Osteoblast (primary cell): ENCODE measurements at regions not wholly inside any gene's neighbourhood (a gene's known extent, or its start where the extent isn't known, plus 50 kb on each side); places are given as distances from the start of the nearest gene placed in this dataset.

Source experiments
- DNase-seq: peaks from one replicate; pipeline ENCODE4 v3.0.0; 2011; ENCODE audit warnings: low spot score, mixed read lengths; ENCODE audit not compliant: insufficient read length; ENCODE audit errors: missing footprints
- H2AFZ ChIP-seq: 2 replicates; pipeline ENCODE4 v1.6.0; 2011; ENCODE audit warnings: mild to moderate bottlenecking, low read length
- H3K27ac ChIP-seq: 2 replicates; pipeline ENCODE4 v1.5.1; 2011; ENCODE audit warnings: mild to moderate bottlenecking, low read depth, low read length, moderate library complexity
- H3K27me3 ChIP-seq: 2 replicates; pipeline ENCODE4 v1.6.0; 2012; ENCODE audit warnings: mild to moderate bottlenecking, control low read depth, inconsistent platforms, low read length, moderate library complexity; ENCODE audit not compliant: insufficient read depth
- H3K36me3 ChIP-seq: 2 replicates; pipeline ENCODE4 v1.5.1; 2011; ENCODE audit warnings: mild to moderate bottlenecking, low read length, control low read depth, moderate library complexity; ENCODE audit not compliant: insufficient read depth
- H3K4me1 ChIP-seq: 2 replicates; pipeline ENCODE4 v1.5.1; 2011; ENCODE audit warnings: mild to moderate bottlenecking, low read length, control low read depth, moderate library complexity; ENCODE audit not compliant: insufficient read depth
- H3K4me2 ChIP-seq: 2 replicates; pipeline ENCODE4 v1.6.0; 2011; ENCODE audit warnings: mild to moderate bottlenecking, low read length; ENCODE audit not compliant: insufficient read depth
- H3K4me3 ChIP-seq: fragments of 200-600 bp; sonication (generic); 3 replicates; pipeline ENCODE4 v1.5.1; 2012; ENCODE audit warnings: mild to moderate bottlenecking, low read length, inconsistent platforms; ENCODE audit not compliant: insufficient read depth
- H3K79me2 ChIP-seq: 2 replicates; pipeline ENCODE4 v1.6.0; 2012; ENCODE audit warnings: mild to moderate bottlenecking, low read length, control low read depth, inconsistent platforms; ENCODE audit not compliant: insufficient read depth
- H3K9me3 ChIP-seq: 2 replicates; pipeline ENCODE4 v1.5.1; 2011; ENCODE audit warnings: low read depth, low read length, control low read depth
- H4K20me1 ChIP-seq: 2 replicates; pipeline ENCODE4 v1.6.0; 2012; ENCODE audit warnings: mild to moderate bottlenecking, low read length, control low read depth; ENCODE audit not compliant: insufficient read depth
- TF ChIP-seq, protein P1 (sequence below): IDR thresholded peaks from 2 replicates; pipeline ENCODE4 v1.5.1; 2011; ENCODE audit warnings: mild to moderate bottlenecking, low read depth, low read length, moderate library complexity; ENCODE audit errors: extremely low read depth

DNA sequence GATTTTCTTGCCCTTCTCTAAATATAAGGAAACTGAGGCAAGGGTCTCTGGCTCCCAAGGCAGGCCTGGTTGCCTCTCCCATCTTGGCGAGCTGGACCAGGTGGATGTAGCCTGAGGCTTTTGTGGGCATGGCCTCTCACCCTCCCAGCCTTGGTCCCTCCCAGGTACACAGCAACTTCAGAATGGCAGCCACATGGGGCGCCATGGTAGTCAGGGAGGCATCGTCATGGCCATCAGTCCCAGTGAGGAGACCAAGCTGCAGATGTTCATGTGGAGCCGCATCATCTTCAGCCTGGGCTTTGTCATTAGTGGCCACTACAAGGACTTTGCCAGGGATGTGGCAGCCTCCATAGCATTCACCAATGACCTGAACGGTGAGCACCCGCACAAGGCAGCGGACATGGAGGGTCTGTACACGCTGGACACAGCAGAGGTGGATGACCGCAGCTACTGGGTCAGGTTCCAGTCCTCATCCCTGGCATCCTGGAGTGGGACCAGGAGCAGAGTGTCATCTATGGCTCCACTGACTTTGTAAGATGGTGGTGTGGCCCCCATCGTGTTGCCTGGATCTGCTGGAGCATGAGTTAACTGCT, 165.8 kb upstream of the ZNF267 start:
- H3K4me3 ChIP-seq, result no peak overlapping the region
- H3K4me2 ChIP-seq, result no peak overlapping the region
- no peaks in the 10 kb centered on the region for H3K79me2 ChIP-seq
- H2AFZ ChIP-seq, result no peak overlapping the region
- no peaks in the 10 kb centered on the region for H3K4me1 ChIP-seq
- peaks cover 9% of the 10 kb centered on the region for H3K36me3 ChIP-seq
- H3K27me3 ChIP-seq, result no peaks in the 10 kb centered on the region
- no peaks in the 10 kb centered on the region for H3K9me3 ChIP-seq
- TF ChIP-seq, protein P1, sequence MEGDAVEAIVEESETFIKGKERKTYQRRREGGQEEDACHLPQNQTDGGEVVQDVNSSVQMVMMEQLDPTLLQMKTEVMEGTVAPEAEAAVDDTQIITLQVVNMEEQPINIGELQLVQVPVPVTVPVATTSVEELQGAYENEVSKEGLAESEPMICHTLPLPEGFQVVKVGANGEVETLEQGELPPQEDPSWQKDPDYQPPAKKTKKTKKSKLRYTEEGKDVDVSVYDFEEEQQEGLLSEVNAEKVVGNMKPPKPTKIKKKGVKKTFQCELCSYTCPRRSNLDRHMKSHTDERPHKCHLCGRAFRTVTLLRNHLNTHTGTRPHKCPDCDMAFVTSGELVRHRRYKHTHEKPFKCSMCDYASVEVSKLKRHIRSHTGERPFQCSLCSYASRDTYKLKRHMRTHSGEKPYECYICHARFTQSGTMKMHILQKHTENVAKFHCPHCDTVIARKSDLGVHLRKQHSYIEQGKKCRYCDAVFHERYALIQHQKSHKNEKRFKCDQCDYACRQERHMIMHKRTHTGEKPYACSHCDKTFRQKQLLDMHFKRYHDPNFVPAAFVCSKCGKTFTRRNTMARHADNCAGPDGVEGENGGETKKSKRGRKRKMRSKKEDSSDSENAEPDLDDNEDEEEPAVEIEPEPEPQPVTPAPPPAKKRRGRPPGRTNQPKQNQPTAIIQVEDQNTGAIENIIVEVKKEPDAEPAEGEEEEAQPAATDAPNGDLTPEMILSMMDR, result no peak
- H3K27ac ChIP-seq, result no peak overlapping the region
- H4K20me1 ChIP-seq, result peaks cover under 1% of the 10 kb centered on the region
- peak; percentile 1 for DNase-seq

DNA sequence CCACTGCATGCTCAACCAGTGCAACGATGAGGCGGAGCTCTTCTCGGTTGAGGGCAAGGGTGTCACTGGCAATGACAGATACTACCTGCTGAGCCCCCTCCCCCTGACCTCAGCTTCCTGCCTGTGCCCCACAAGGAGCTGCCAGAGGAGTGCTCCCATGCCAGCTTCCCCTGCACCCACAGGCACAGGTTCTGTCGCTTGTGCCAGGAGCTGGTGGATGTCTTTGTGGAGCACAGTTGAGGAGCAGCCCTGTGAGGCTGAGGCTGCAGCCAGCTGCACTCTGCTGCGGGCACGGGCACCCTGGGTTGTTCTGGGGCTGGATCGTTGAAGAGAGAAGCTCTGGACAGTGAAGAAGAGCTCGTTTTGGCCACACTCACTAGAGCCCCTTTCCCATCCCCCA, 165.3 kb upstream of the ZNF267 start:
- peak; percentile 25 for DNase-seq

DNA sequence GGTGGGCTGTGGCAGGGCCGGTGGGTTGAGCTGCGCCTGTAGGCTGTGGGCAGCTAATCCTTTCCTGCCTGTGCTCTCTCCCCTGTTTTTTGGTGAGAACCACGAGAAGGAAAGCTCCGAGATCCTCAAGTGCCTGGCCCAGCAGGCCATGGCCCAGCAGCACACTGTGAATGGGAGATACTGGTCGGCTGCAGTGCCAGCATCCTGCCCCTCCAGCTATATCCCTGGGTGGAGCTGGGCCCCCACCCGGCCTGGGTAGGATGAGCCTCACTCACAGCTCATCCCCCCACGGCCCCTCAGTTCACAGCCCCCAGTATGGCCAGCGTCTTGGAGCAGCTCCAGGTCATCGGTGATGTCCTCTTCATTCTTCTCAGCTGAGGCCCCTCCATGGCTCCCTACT, 164.4 kb upstream of the ZNF267 start:
- Histone ChIP-seq H3K36me3 (peaks cover 6% of the 10 kb centered on the region), H3K27me3 (no peaks in the 10 kb centered on the region), H4K20me1 (peaks cover under 1% of the 10 kb centered on the region), H3K4me3 (no peak overlapping the region), H3K27ac (no peak overlapping the region), H3K4me2 (no peak overlapping the region), H3K79me2 (peaks cover 11% of the 10 kb centered on the region), H2AFZ (no peak overlapping the region), H3K4me1 (peaks cover 2% of the 10 kb centered on the region), H3K9me3 (no peaks in the 10 kb centered on the region)
- DNase-seq, result no peak
- TF ChIP-seq, protein P1, result no peak

More for the DNA sequence above, 165.3 kb upstream of the ZNF267 start:
- no peak overlapping the region for H2AFZ ChIP-seq
- H3K79me2 ChIP-seq, result peaks cover 2% of the 10 kb centered on the region
- no peak overlapping the region for H3K4me3 ChIP-seq
- TF ChIP-seq, protein P1, result no peak
- no peaks in the 10 kb centered on the region for H3K27me3 ChIP-seq
- no peaks in the 10 kb centered on the region for H4K20me1 ChIP-seq
- no peak overlapping the region for H3K27ac ChIP-seq
- H3K9me3 ChIP-seq, result no peaks in the 10 kb centered on the region
- H3K36me3 ChIP-seq, result peaks cover 6% of the 10 kb centered on the region
- no peaks in the 10 kb centered on the region for H3K4me1 ChIP-seq
- no peak overlapping the region for H3K4me2 ChIP-seq

DNA sequence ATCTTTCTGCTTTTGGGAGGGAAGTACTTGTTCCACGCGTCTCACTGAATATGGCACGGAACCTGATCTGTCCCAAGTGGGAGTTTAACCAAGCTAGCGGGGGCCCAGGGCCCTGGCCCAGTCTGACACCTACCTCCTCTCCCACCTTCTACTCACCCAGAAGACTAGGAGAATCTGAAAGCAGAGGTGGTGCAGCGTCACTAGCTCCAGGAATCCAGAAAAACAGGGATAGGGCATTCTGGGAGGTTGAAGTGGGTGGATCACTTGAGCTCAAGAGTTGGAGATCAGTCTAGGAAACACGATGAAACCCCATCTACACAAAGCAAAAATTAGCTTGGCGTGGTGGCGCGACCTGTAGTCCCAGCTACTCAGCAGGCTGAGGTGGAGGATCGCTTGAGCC, 163.5 kb upstream of the ZNF267 start:
- H2AFZ ChIP-seq, result no peak overlapping the region
- DNase-seq, result peak; percentile 15
- no peaks in the 10 kb centered on the region for H3K9me3 ChIP-seq
- no peak overlapping the region for H3K4me2 ChIP-seq
- H4K20me1 ChIP-seq, result peaks cover 10% of the 10 kb centered on the region
- H3K27me3 ChIP-seq, result no peaks in the 10 kb centered on the region
- H3K4me1 ChIP-seq, result peaks cover 11% of the 10 kb centered on the region
- peaks cover 20% of the 10 kb centered on the region for H3K79me2 ChIP-seq
- H3K27ac ChIP-seq, result no peak overlapping the region
- peaks cover 6% of the 10 kb centered on the region for H3K36me3 ChIP-seq
- no peak overlapping the region for H3K4me3 ChIP-seq
- TF ChIP-seq, protein P1, result no peak
